HuH-7.5 (cell line): ENCODE measurements at regions not wholly inside any gene's neighbourhood (a gene's known extent, or its start where the extent isn't known, plus 50 kb on each side); places are given as distances from the start of the nearest gene placed in this dataset.

Experiments used
- DNase-seq: peaks from one replicate; pipeline ENCODE4 v3.0.0; 2011; ENCODE audit warnings: low spot score

DNA sequence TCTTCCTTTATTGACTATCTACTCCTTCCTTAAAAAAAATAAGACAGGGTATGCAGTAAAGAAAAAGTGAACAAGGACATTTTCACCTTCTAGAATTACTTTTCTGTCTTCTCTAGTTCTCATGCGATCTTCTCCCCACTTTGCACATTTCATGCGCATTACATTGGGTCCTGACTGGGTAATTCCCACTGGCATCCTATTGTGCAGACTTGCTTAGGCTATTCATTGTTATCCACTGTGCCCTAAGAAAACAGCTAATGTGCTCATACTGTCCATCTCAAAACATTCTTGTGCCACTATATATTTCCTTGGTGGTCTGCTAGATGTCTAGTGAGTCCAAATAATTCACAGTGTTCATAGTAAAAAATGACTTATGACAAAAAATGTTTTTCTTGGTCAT is 447.4 kb upstream of the ROBO1 start:
- DNase-seq: no peak

- DNase-seq: no peak
These were observed 445.3 kb upstream of the ROBO1 start for GRCh38 chr3:80213086-80213485.

DNA sequence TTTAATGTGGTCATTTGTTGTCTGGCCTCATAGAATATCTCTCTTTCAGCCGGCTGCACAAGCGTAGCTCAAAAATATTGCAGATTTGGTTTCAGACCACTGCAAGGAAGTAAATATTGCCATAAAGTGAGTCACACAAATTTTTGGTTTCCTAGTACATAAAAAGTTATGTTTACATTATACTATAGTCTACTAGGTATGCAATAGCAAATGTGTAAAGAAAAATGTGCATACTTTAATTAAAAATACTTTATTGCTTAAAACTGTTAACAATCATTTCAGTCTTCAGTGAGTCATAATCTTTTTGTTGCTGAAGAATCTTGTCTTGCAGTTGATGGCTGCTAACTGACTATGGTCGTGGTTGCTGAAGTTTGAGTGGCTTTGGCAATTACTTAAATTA is 425.1 kb upstream of the ROBO1 start:
- no peak for DNase-seq

DNA sequence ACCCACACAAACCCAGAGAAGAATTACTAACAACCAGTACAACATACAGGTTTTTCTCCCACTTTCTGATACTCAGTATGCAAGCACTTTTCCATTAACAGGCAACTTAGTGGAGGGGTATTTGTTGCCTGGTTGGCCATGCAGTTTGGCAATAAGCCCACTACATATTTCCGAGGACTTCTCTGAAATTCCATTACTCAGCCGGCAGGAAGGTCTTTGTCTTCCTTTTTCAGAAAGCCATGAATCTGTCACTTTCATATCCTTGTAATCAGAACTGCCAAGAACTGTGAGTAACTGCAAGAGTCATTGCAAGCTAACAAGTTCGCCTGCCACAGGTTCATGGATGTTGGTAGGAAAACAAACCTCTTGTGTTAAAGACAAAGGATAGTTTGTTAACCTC is 422.3 kb upstream of the ROBO1 start:
- no peak for DNase-seq

DNA sequence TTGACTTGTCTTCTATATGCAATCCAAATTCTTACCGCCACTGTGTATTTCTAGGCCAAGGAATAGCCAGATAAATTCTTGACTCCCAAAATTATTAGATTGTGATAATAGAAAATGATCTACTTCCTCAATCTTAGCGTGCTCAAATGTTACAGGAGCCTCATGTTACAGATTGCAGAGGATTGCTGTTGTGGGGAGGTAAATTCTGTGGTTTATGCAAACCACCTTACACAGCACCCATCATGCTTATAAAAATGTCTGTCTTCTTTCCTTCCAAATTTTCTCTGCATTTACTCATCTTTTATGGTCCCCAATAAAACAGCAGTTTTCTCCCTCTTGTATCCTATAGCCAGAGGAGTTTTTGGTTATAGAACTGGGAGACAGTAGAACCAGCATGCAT is 420.2 kb upstream of the ROBO1 start:
- no peak for DNase-seq

DNA sequence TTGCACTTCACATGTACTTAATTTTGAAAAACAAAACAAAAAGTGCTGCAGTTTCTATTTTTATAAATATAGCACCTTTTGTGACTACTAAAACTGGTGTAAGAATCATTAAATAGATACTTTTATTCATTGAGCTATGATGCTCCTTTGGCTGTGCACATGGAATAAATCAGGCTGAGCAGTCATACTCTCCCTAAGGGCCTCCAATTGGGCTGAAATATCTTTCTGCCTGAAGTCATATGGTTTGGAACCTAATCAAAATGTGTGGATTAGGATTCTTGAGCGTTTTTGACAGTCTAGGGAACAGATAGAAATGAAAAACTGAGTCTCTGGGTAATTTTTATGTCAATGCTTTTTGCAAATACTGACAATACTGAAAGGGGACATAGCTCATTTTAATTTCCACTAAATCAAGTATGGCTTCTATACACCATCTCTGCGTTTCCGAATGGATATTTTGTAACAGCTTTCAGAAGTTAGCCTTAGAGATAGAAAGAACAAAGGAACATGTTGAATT is 392.2 kb upstream of the ROBO1 start:
- no peak for DNase-seq

GRCh38 chr3:80158332-80158731 is 390.5 kb upstream of the ROBO1 start:
- no peak for DNase-seq

GRCh38 chr3:80157546-80157945 is 389.7 kb upstream of the ROBO1 start:
- no peak for DNase-seq

GRCh38 chr3:80152692-80153091 is 384.9 kb upstream of the ROBO1 start:
- no peak for DNase-seq

DNA sequence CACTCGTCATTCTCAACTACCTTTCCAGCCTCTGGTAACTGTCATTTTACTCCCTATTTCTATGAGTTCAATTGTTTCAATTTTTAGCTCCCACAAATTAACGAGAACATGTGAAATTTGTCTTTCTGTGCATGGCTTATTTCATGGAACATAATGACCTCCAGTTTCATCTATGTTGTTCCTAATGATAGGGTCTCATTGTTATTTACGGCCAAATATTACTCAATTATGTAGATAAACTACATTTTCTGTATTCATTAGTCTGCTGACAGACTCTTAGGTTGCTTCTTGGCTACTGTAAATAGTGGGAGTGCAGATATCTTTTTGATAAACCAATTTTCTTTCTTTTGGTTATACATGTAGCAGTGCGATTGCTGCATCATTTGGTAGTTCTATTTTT is 374.9 kb upstream of the ROBO1 start:
- DNase-seq: no peak

GRCh38 chr3:80141557-80141956 is 373.8 kb upstream of the ROBO1 start:
- no peak for DNase-seq

GRCh38 chr3:80116281-80116680 is 348.5 kb upstream of the ROBO1 start:
- no peak for DNase-seq

DNA sequence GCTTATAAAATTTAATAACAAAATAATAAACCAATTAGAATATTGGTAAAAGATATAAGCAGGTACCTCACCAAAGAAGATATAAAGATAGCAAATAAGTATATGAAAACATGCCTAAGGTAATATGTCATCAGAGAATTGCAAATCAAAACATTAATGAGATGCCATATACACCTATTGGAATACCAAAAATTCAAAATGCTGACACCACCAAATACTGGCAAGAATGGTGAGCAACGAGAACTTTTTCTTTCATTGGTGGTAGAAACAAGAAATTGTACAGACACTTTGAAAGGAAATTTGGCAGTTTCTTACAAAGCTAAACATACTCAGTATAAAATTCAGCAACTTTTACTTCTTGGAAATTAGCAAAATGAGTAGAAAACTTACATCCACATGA is 346.9 kb upstream of the ROBO1 start:
- no peak for DNase-seq

- no peak for DNase-seq
These were observed 345.5 kb upstream of the ROBO1 start for GRCh38 chr3:80113331-80113730.

DNA sequence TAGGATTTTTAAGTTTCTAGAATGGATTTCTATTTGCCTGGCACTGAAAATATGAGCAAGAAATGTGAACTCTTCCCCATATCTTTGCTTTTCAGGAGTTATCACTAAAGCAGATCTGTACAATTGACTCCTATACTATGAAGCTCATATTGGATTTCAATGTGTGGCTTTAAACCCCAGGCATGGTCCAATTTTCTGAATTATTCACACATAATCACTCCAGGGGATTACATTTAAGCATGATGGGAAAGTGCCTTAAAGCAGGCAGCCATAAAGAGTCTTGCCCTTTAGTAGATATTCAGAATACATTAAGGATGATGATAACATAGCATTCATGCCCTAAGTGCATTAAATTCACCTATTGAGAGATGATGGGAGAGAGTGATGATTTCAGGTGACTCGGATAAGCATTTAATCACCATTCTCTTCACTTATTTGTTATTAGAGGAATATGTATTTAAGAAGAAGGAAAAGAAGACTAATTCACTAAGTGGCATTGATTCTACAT is 331.8 kb upstream of the ROBO1 start:
- DNase-seq: no peak

GRCh38 chr3:80097674-80098073 is 329.9 kb upstream of the ROBO1 start:
- DNase-seq: no peak

DNA sequence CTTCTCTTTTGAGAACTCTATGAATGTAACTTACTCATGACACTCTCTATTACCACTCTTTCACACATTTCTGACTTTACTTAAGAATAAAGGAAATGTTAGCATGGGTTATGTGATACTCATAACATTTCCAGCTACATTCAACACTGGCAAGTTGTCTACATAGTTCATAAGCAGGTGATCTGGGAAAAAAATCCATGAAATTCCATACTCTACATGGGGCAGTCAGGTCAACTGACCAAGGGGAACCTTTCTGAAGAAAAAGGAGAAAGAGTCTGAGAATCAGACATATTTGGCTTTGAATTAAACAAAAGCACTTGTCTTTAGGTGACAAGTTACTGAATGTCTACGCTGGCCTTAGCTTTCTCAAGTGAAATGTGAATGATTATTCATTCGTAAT is 329.1 kb upstream of the ROBO1 start:
- no peak for DNase-seq

DNA sequence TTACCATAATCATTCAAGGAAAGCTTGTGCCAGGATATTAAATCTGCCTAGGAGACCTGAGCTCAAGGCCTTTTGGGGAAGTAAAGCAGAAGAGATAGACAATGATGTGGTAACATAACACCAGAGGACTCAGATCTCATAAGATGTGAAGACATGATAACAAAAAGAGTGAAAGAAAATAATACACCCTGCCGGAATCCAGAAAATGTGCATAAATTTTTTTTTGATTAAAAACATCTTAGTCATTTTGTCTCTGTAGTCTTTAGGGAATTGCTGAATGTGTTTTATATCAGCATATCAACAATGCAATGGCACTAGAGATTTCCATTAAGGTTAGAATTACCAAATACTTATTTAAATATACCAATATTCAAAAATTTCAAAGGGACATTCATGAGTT is 326.8 kb upstream of the ROBO1 start:
- DNase-seq: no peak

DNA sequence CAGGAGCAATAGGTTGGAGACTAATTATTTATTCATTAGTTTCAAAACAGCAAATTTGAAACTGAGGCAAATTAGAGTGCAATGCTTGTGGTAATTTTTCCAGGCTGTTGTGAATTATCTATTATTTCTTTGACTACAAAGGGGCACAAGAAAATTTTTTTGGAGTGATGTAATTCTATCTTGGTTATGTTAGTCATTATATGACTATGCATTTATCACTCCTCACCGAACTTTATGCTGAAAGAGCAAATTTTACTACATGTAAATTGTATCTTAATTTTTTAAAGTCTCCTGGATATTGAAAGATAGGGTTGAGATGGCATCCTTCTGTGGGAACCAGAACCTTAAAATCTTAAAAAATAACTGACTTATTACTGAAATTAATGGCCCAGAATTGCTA is 320.0 kb upstream of the ROBO1 start:
- DNase-seq: no peak

DNA sequence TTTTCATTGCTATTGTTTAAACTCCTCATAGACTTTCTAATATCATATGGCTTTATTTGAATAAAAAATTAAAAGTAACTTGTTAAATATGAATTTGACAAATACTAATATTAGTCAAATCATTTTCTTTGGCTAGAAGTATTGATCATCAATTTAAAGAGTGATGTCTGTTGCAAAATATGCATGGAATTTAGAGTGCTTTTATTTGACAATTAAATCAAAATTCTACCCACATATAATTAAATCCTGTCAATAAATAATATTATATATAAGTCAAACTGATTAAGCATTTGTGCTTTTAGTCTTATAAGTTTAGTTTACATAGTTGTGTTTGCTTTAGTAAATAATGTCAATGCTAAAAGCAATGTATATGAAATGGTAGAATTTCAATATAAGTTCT is 318.6 kb upstream of the ROBO1 start:
- DNase-seq: no peak

DNA sequence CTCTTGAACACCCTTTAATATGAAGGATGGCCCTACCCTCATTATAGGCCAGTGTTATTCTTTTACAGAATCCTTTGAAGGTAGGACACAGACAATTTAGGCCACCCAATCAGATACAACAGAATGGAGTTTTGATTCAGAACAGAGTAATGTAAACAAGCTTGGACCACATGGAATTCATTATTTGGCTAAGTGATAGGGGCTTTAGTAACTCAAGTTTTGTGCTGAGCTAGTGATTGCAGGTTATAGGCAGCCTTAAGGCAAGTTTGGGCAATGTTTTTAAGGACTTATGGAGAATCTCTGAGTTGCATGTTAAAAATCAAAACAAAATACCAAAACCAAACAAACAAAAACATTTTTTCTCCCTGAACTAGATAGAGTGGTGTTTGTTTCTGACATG is 312.1 kb upstream of the ROBO1 start:
- no peak for DNase-seq

DNA sequence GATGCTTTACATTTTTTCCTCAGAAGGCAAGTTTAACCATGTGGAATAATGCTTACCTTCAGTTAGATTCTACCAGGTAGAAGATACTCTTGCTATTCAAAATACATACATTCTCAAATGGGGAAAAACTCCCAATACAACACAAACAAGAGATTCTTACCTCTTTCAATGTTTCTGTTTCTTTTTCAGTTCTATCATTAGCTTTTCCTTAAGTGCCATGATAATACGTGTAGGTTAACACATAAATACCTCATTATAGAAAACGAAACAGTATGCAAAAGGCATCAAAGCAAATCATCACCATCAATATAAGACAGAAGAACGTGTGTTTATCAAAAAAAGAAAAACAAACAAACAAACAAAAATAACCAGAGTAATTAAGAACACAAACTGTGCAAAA is 300.7 kb upstream of the ROBO1 start:
- DNase-seq: no peak

GRCh38 chr3:80063535-80063934 is 295.7 kb upstream of the ROBO1 start:
- no peak for DNase-seq

GRCh38 chr3:80060664-80061063 is 292.9 kb upstream of the ROBO1 start:
- DNase-seq: no peak

DNA sequence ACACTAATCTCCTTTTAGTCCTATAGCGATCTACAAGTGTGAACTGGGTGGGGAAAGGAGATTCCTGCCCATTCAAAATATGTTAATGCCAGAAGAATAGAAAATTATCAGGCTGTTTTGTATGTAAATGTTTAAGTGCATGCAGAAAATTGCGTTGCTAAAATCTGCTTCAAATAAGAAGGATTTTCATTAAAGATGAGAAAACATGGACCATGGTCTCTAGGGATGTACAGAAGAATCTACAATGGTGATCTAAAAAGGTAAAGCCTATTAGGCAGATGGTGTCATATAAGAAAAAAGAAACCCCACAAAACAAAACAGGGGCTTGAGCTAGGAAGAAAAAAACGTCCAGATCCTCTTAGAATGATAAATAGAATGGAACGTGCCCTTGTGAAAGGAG is 287.5 kb upstream of the ROBO1 start:
- DNase-seq: no peak
